GM19468 (cell line): ENCODE measurements at regions not wholly inside any gene's neighbourhood (a gene's known extent, or its start where the extent isn't known, plus 50 kb on each side); places are given as distances from the start of the nearest gene placed in this dataset.

Experiments used
- ATAC-seq: cut with Tn5 transposase; IDR thresholded peaks from one replicate; pipeline ENCODE4 v1.9.1; 2021; ENCODE audit warnings: mild to moderate bottlenecking, moderate library complexity, moderate number of reproducible peaks; ENCODE audit not compliant: unreplicated experiment; ENCODE audit errors: extremely low read depth

DNA sequence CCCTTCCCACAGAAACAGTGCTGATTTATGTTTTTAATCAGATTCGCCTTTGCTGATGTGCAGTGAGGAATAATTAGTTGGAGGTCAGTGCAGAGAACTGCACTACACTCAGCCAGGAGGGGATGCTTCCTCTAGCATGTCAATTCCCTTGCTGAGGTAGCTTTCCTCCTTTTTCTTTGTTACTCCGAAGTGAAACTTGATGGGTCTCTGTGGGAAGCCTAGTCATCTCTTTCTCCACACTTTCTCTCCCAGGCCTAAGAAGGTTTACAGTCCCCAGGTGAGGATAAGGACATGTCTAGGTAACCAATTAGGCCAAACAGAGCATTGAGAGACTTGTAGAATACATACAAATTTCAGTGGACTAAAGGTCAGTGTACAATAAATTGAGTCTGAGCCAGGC is 461.8 kb downstream of the KIF4B start:
- no peak for ATAC-seq

- ATAC-seq: no peak
Measured at GRCh38 chr5:155480731-155481131, 467.2 kb downstream of the KIF4B start.

DNA sequence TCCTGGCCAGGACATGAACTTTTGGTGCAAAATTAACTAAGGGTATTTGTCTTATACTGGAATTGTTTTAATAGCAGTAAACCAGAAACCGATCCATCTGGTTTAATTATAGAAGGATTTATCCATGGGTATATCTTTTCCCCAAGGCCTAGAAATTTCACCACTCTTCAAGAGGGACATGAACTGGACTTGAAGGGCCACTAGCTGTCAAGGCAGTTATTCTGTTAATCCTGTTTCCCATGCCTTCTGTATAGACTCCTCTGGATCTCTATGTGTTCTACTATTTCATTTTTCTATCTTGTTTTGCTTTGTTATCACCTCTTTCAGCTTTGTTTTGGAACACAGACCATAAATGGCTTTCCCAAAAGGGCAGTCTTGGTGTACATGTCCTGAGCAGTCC is 467.6 kb downstream of the KIF4B start:
- ATAC-seq: no peak

DNA sequence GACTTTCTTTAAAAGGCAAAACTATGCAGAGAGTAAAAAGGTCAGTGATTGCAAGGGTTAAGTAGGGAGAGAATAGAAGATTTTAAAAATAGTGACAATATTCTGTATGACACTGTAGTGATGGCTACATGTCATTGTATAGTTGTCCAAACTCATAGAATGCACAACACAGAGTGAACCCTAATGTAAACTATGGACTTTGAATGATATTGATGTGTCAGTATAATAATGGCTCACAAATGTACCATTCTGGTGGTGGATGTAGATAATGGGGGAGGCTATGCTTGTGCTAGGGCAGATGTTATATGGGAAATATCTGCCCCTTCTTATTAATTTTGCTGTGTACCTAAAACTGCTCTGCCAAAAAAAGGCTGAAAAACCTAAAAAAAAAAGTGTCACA is 468.9 kb downstream of the KIF4B start:
- no peak for ATAC-seq

GRCh38 chr5:155485386-155485785 is 471.8 kb downstream of the KIF4B start:
- ATAC-seq: no peak

DNA sequence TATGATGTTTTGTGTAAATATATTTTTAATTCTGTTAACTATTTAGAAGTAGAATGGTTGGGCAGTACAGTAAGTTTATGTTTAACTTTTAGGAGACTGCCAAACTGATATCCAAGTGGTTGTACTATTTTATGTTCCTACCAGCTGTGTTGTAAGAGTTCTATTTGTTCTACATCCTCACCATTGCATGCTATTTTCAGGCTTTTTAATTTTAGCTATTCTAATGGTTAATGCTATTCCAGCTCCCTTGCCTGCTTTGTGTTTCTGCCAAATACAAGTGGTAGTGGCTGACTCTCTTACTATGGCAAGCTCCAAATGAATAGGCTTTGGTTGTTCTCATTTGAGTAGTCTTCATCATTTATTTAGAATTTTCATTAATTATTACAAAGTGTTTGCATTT is 476.4 kb downstream of the KIF4B start:
- ATAC-seq: no peak

- ATAC-seq: no peak
Measured at GRCh38 chr5:155492191-155492590, 478.6 kb downstream of the KIF4B start.

DNA sequence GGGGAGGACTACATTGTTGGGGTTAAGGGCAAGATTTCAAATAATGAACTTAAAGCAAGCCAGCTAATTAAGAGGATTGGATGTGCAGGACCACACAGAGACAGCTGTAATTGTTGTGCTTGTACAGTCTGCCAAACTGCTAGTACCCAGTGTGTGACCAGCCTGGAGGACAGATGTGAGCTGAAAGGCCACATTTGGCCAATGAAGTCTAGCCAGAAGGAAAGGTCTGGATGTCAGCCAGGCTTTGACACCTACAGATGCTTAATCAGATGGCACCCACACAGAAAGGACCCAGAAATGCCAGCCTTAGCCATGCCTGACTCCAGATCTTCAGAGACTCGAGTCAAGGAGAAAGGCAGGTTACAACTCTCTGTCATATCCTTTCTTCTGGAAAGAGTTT is 491.1 kb downstream of the KIF4B start:
- ATAC-seq: no peak

DNA sequence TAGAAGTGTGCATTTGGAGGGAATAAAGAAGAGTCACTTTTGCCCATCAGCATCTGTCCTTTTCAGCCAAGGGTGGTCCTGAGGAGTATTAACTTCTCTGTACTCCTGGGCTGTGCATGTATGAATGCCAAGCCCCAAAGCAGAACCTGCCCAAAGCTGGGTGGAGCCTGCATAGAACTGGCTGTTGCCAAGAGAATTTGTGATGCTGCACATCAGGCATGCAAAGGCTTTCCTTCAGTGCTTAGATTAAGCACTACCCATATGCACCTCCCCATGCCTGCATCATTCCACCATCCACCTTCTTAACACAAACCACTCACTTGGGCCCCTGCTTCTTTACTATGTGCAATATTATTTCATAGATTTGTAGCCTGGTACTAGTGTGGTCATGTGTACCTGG is 493.8 kb downstream of the KIF4B start:
- ATAC-seq: no peak

DNA sequence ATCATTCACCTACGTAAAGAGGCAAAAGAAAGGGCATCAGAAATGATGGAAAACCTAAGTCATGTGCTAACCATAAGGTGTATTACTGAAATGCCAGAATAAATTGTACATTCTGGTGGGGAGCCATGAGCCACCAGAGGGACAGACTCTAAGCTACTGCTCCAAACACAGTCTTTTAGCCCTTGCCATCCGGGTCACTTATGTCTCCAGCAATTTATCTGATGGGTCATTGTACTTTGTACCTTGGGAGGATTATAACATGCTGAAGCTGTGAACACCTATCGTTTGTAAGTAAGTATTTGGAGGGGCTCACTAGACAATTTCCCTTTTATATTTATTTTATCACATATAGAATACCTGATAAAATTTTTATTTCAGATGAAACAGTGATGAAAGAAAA is 495.1 kb downstream of the KIF4B start:
- ATAC-seq: no peak

DNA sequence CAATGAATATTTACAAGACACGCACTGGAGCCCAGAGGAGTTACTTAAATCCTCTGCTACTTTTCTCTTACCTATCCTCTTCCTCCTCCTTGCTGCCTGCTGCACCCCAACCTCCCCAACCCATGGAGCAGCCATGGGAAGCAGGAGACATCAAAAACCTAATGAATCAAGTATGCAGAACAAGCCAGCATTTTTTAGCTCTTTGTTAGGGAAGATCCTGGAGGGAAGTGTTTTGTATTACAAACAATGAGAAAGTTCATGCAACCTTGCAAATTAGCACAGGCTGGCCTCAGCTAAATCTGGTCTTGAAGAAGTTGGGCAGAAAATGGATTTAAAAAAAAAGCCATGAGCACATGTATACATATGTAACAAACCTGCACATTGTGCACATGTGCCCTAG is 498.8 kb downstream of the KIF4B start:
- no peak for ATAC-seq

DNA sequence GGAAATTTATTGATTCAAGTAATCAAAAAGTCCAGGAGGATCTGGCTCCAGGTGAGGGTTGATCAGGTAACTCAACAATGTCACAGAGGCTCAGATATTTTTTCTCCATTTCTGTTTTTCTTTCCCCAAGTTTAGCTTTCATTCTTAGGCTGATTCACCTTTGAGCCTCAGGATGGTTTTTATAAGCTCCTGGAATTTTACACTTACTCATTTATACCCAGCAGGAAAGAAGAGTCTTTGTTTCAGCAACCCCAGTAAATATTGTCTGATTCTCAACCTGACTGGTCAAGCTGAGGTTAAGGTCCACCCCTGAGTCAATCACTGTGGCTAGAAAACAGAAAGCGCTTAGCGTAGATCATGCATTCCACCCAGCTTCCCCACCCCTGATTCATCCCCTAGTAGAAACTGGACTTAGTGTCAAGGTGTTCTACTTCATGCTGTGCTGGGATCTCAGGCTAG is 500.6 kb downstream of the KIF4B start:
- ATAC-seq: no peak

DNA sequence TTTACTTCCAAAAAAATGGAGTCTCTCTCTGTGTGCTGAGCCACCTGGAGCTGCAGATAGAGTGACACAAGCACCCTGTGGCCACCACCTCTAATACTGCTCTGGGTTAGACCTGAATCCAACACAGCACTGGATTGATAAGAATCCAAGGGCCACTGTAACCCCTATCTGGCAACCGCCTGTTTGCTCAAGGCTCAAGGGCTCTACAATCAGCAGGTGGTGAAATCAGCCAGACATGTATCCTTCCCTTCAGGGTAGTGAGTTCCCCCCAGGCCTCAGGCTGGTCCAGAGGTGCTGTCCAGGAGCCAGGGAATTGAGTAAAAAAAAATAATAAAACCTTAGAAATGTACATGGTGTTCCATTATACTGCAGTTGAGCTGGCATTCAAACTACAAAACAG is 509.0 kb downstream of the KIF4B start:
- no peak for ATAC-seq

DNA sequence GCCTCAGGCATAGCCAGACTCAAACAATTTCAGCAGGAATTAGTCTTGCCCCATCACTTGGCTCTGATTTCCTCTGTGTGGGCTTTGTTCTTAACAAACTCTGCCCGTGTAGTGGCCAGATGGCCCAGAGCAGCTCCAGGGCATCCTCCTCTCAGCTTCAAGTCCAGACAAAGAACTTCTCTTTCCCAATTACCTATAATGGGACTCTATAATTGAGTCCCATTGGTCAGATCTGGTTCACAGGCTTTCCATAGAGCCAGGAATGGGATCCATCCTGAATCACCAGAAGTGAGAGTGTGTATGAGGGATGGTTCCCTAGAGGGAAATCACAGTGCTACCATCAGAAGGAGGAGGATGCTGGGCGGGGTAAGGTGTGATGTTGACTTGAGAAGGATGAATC is 515.8 kb downstream of the KIF4B start:
- ATAC-seq: no peak

GRCh38 chr5:155530046-155530445 is 516.5 kb downstream of the KIF4B start:
- ATAC-seq: no peak

DNA sequence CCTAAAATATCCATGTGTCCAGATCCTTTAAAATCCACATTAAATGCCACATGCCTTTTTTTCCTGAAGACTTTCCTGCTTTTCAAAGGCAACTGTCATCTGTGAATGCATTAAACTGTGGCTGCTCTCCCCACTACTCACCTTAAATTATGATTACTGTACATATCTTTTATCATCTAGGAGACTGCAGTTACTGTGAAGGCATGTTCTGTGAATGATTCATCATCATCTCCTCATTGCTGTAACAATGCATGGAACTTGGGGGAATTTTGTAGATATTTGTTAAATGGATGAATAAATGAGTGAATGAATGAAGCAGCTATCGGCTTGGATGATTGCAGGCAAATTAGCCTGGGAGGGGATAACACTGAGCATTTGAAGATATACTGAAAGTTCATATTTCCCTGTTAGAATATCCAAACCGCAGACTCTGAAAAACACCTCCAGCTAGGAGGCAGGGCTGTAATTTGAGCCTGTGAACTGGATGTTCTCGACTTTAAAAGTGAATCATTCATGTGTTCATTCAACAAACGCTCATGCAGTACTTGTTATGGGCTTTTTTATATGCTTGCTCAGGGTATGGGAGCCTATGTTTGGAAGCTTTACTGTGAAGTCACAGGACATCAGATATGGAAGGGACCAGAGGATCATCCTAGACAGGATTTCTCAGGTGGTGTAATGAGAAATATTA is 519.2 kb downstream of the KIF4B start:
- ATAC-seq: no peak

GRCh38 chr5:155540000-155540595 is 526.5 kb downstream of the KIF4B start:
- no peak for ATAC-seq

- no peak for ATAC-seq
Measured at GRCh38 chr5:155546075-155546474, 532.5 kb downstream of the KIF4B start.

DNA sequence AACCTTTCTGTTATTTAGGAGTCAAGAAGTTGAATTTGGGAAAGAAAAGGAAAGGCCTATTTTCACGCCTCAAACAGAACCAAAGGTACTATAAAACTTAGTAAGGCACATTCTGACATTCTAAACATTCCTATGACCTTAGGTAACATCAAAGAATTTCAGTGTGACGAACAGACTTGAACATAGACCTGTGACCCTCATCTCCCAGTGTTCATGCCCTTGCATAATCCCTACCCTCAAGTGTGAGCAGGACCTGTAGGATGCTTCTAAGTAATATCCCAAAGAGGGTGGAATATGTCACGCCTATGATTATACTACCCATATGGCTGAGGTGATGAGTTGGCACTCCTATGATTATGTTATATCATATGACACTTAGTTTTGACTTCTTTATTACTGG is 540.9 kb downstream of the KIF4B start:
- no peak for ATAC-seq

DNA sequence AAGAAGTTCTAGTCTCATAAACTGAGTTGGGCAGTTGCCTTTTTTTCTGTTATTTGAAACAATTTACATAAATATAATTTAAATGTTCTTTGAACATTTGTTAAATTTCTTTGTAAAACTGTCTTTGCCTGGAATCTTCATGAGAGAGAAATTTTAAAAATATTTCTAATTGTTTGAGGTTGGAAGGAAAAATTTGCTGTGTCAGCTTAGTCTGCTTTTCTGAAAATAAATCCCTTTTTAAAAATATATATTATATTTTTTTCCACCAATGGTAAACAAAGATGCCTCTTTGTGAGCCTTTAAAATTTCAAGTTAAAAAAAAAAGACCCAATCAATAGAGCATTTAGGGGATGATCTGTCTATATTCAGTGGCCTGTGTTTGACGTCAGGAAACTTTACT is 542.7 kb downstream of the KIF4B start:
- no peak for ATAC-seq

DNA sequence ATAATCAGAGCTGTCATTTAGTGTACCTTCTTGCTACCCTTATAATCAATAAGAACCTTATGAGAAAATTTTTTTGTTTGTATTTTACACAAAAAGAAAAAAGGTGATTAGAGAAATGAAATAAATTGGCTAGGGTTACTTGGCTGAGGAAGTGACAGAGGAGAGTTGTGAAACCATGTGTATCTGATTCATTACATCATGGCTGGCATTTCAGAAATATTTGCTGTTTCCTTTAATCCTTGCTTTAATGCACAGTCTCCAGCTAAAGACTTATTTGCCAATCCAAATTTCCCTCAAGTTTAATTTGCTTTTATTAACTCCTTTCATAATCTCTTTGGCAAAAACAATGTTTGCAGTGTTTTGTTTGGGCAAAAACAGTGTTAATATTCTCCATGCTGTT is 543.1 kb downstream of the KIF4B start:
- no peak for ATAC-seq

DNA sequence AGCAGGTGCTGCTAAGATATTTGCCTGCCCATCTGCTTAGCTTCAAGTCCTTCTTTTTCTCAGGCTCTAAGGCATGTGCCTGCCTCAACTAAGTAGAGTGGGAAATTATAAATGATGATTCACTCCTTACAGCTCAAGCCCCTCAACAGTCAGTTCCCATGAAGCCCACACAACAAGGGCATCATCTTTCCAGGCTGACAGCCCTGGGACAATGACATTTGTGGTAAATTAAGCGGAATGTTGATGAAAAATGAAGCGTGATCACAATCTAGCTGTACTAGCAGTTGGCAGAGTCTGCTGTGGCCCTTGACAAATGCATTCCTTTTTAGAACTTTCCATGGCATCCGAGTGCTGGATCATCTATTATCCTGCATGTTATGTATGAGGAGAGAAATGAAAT is 548.6 kb downstream of the KIF4B start:
- no peak for ATAC-seq
